GM12873 (cell line): ENCODE measurements at regions not wholly inside any gene's neighbourhood (a gene's known extent, or its start where the extent isn't known, plus 50 kb on each side); places are given as distances from the start of the nearest gene placed in this dataset.

Experiments used
- TF ChIP-seq, protein P1 (sequence below): IDR thresholded peaks from 2 replicates; pipeline ENCODE4 v1.5.1; 2012; ENCODE audit warnings: low read depth, mild to moderate bottlenecking, moderate library complexity, low read length, control low read depth; ENCODE audit not compliant: insufficient read depth; ENCODE audit errors: missing control alignments

DNA sequence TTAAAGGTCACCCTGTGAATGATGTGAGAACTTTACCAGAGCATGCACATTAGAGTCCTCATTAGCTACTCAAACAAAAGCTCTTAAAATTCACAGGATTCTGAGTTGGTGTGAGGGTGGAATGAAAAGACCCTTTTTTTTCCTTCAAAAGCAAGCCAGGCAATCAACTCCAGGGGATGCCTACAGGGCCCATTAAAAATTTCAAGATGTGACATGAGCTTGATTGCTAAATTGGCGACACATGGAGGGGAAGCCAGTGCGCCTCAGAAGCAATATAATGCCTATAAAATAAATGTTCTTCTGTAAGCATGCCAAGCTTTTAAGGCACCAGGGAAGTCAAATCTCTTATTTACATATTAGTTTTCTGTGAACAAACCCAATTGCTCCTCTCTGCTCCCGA lies 328.8 kb upstream of the SUCLG2 start:
- TF ChIP-seq, protein P1, sequence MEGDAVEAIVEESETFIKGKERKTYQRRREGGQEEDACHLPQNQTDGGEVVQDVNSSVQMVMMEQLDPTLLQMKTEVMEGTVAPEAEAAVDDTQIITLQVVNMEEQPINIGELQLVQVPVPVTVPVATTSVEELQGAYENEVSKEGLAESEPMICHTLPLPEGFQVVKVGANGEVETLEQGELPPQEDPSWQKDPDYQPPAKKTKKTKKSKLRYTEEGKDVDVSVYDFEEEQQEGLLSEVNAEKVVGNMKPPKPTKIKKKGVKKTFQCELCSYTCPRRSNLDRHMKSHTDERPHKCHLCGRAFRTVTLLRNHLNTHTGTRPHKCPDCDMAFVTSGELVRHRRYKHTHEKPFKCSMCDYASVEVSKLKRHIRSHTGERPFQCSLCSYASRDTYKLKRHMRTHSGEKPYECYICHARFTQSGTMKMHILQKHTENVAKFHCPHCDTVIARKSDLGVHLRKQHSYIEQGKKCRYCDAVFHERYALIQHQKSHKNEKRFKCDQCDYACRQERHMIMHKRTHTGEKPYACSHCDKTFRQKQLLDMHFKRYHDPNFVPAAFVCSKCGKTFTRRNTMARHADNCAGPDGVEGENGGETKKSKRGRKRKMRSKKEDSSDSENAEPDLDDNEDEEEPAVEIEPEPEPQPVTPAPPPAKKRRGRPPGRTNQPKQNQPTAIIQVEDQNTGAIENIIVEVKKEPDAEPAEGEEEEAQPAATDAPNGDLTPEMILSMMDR: no peak

DNA sequence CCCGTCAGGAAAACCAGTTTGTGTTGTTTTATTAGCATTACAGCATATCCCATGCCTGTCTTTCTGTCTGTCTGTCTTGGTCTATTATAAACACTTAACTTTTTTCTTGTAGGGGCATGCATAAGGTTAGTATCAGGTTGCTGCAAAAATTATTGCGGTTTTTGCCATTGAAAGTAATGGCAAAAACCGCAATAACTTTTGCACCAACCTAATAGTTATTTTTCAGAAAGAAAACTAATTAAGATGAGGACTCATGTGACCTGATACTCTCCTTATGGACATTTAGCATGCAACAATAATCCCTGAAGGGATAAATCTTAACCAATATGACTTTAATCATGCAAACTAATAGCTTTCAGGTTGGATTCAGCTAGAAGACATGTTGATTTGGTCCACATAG lies 326.7 kb upstream of the SUCLG2 start:
- TF ChIP-seq, protein P1: no peak

DNA sequence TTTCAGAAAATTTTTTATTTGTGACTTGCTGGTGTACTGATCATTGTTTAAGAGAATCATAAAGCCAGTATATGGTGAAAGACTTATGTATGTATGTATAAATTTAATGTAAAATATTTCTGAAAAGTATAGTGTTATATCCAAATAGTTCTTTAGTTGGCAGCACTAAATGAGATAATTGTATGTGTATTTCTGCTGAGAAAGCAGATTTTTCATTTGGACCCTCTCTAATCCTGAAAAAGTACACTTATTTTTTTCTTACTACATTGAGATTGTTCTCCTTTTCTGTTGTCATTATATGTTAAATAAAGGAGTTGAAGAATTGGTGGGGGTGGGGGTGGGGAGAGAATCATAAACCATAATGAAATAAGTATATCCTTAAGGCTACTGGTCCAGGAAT lies 324.9 kb upstream of the SUCLG2 start:
- TF ChIP-seq, protein P1: no peak

DNA sequence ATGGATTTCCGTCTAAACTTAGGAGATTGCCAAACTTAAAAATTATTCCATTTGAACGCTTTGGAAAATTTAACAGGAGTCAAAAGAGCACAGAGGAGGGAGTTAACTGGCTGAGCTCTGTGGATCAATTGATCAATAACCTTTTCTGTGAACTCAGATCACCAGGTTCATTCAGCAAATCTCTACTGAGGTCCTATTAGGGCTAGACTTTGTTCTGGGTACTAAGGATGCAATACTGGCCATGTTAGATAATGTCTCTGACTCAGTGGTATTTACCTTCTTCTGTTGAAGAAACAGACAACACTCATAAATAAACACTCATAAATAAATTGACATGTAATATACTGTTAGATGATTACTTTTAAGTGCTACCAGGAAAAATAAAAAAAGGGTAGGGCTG lies 323.4 kb upstream of the SUCLG2 start:
- TF ChIP-seq, protein P1: no peak

DNA sequence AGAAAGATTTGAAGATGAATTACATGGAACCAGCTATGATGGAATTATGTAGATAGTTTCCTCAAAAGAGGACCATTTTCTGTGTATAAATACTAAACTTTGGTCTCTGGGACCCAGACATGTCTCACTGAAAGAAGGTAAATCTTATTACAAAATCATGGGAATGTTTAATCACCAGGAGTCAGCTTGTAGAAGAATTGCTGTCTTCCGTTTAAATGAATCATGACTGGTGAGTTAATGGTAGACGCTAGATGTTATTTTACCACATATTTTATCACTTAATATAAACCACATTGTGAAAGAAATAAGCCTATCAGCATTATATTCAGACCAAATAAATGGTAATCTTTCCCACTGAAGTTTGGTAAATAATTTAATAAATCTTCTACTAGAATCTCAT lies 322.3 kb upstream of the SUCLG2 start:
- TF ChIP-seq, protein P1: no peak

DNA sequence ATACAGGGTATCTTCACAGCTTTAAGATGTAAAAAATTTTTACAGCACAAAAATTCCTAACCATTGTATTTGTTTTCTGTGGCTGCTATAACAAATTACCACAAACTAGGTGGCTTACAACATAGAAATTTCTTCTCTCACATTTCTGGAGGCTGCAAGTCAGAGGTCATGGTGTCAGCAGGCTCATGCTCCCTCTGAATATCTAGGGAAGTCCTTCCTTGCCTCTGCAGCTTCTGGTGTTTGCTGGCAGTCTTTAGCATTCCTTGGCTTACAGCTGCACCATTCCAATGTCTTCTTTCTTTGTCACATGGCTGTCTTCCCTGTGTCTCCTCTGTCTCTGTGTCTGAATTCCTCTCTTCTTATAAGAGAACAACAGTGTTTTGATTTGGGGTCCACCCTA lies 310.2 kb upstream of the SUCLG2 start:
- TF ChIP-seq, protein P1: no peak

DNA sequence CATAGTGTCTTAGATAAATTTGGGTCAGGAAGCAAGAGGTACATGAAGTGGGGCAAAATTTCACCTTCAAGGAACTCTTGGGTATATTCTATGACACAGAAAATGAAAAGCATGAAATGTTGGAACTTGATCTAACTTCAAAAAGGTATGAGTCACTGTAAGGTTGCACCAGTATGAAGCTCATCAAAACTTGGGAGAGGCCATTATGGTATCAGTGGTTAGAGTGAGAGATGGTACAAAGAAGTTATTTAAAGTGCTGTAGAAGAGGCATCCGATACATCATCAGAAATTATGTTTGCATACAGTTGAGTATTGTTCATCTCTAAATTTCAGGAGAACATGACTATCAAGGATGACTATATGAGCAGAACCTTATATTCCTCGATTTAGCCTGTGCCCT lies 302.9 kb upstream of the SUCLG2 start:
- TF ChIP-seq, protein P1: no peak
